GM12891 (cell line): ENCODE measurements at regions not wholly inside any gene's neighbourhood (a gene's known extent, or its start where the extent isn't known, plus 50 kb on each side); places are given as distances from the start of the nearest gene placed in this dataset.

Experiments used
- POLR2A ChIP-seq: IDR thresholded peaks from 2 replicates; pipeline ENCODE4 v1.6.1; 2011; ENCODE audit warnings: low read depth, low read length, control low read depth
- SPI1 ChIP-seq: IDR thresholded peaks from 2 replicates; pipeline ENCODE4 v1.6.1; 2011; ENCODE audit warnings: low read depth, low read length, control low read depth

DNA sequence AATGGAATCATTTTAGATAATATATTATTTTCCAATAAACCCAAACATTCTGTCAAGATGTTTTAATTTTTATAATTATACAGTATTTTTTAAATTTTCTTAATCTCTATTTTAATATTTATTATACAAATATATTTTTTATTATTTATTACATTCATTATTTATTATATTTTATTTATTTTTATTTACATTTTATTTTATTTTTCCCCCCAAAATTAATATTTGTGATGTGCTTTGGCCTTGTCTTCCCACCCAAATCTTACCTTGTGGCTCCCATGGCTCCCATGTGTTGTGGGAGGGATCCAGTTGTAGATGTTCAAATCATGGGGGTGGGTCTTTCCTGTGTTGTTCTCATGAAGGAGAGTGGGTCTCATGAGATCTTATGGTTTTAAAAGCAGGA, 382.1 kb downstream of the TLE4 start:
- no peak for TF ChIP-seq SPI1
- TF ChIP-seq POLR2A = no peak
